Adrenal gland (tissue), 9 donors: ENCODE measurements at regions not wholly inside any gene's neighbourhood (a gene's known extent, or its start where the extent isn't known, plus 50 kb on each side); places are given as distances from the start of the nearest gene placed in this dataset.

Source experiments
- DNase-seq, 7 donors: peaks; one replicate each; pipeline ENCODE4 v3.0.0-alpha.2; 2019 to 2020
- H3K27ac ChIP-seq, 5 donors: fragments of 200-600 bp; sonication (generic) in 4 of 5; 1 replicate in 3 of 5; 2 replicates in 2 of 5; pipeline versions ENCODE4 v1.5.1 to v1.8.0; 2016 to 2020; ENCODE audit warnings: mild to moderate bottlenecking in 1 of 5
- H3K27me3 ChIP-seq: fragments of 200-600 bp; 2 replicates; pipeline ENCODE4 v1.8.0; 2021
- H3K36me3 ChIP-seq, 2 donors: fragments of 200-600 bp; replicated peaks in 1 of 2; 1 replicate in 1 of 2; 2 replicates in 1 of 2; pipeline versions ENCODE4 v1.5.1 to v1.8.0; 2018 to 2022
- H3K4me1 ChIP-seq, 2 donors: fragments of 200-600 bp; replicated peaks in 1 of 2; 1 replicate in 1 of 2; 2 replicates in 1 of 2; pipeline versions ENCODE4 v1.5.1 to v1.8.0; 2018 to 2021
- H3K4me3 ChIP-seq, 4 donors: fragments of 200-600 bp; sonication (generic) in 3 of 4; one replicate each; pipeline ENCODE4 v1.5.1; 2016 to 2018
- H3K9me3 ChIP-seq, 3 donors: fragments of 200-600 bp; sonication (generic) in 1 of 3; replicated peaks in 1 of 3; 1 replicate in 2 of 3; 2 replicates in 1 of 3; pipeline versions ENCODE4 v1.5.1 to v1.8.0; 2016 to 2021
- CTCF ChIP-seq, 6 experiments: fragments of 450-650 bp in 4 of 6; fragments of 200-600 bp in 2 of 6; sonication (generic) in 1 of 6; IDR thresholded peaks; 1 replicate in 5 of 6; 2 replicates in 1 of 6; pipeline versions ENCODE4 v1.5.1 to v1.8.0; 2016 to 2021; ENCODE audit warnings: antibody characterized with exemption in 6 of 6, mild to moderate bottlenecking in 2 of 6, moderate library complexity in 1 of 6
- POLR2A ChIP-seq, 2 donors: fragments of 450-650 bp; IDR thresholded peaks; one replicate each; pipeline ENCODE4 v1.6.1; 2017; ENCODE audit warnings: antibody characterized with exemption in 2 of 2, mild to moderate bottlenecking in 2 of 2, moderate library complexity in 1 of 2
- WGBS, 4 donors: extraction: QIAGEN DNeasy Blood & Tissue Kit in 2 of 4; methylation state at CpG; one replicate each; pipeline versions ENCODE4 v1.1.5 to v1.1.7; 2013 to 2017; 5-methylcytosine and 5-hydroxymethylcytosine counted together
- intact Hi-C, 2 donors: fragments of 100-400 bp; cut with DNase I; formaldehyde crosslinking; loops; one replicate each; pipeline versions ENCODE4 v1.14.1 to v1.15.0; 2022 to 2023
- donor health status: healthy with polysubstance abuse.
- donor health status: Bipolar disorder and iron deficiency.
- donor health status: DM: yes; HTN: yes; CAD: no.
- donor health status: DM: no; HTN: no; CAD: no.
- donor health status: DM: no; HTN: no; CAD: no.

- Histone ChIP-seq H3K36me3 (no peaks in the 10 kb centered on the region), H3K4me3 (peak overlapping the region in 1 of 4 donors; percentile 1), H3K9me3 (no peaks in the 10 kb centered on the region), H3K4me1 (peaks cover 28 to 54% of the 10 kb centered on the region in 2 donors), H3K27me3 (no peaks in the 10 kb centered on the region), H3K27ac (peak overlapping the region in 3 of 5 donors; percentile 54 to 67 (median 56))
- no peak for TF ChIP-seq POLR2A (IDR thresholded peaks at IDR 0.05)
- TF ChIP-seq CTCF (IDR thresholded peaks at IDR 0.05), result no peak
- peak in 6 of 7 donors; percentile 30 to 65 (median 44) for DNase-seq
- intact Hi-C loops, result no loop called here
- WGBS, 4 donors, result 36 to 50% (median 39%) methylated on average over 9 to 11 of the region's 11 CpGs
These were observed 111.9 kb upstream of the ARHGAP5 start for GRCh38 chr14:31965071-31965734.

GRCh38 chr14:31965735-31966598, 111.1 kb upstream of the ARHGAP5 start:
- intact Hi-C loops, result no loop called here
- no peaks in the 10 kb centered on the region for H3K36me3 ChIP-seq
- H3K4me3 ChIP-seq, result peak overlapping the region in 1 of 4 donors; percentile 1
- peak in 1 of 2 donors; percentile 27 for TF ChIP-seq POLR2A (IDR thresholded peaks at IDR 0.05)
- no peak for TF ChIP-seq CTCF (IDR thresholded peaks at IDR 0.05)
- 42 to 55% (median 50%) methylated on average over 9 of the region's 9 CpGs for WGBS, 4 donors
- peak overlapping the region in 4 of 5 donors; percentile 24 to 67 (median 55) for H3K27ac ChIP-seq
- peaks cover 28 to 54% of the 10 kb centered on the region in 2 donors for H3K4me1 ChIP-seq
- no peaks in the 10 kb centered on the region for H3K27me3 ChIP-seq
- peaks cover 0 to 4% (median 0%) of the 10 kb centered on the region in 3 donors for H3K9me3 ChIP-seq
- peak; percentile 77 to 89 (median 86) for DNase-seq

GRCh38 chr14:31966896-31967668, 110.0 kb upstream of the ARHGAP5 start:
- intact Hi-C loops, result no loop called here
- Histone ChIP-seq H3K27ac (peak overlapping the region; percentile 24 to 67 (median 54)), H3K4me3 (no peak overlapping the region), H3K9me3 (peaks cover 0 to 7% (median 0%) of the 10 kb centered on the region in 3 donors), H3K4me1 (peaks cover 28 to 54% of the 10 kb centered on the region in 2 donors), H3K36me3 (no peaks in the 10 kb centered on the region), H3K27me3 (no peaks in the 10 kb centered on the region)
- DNase-seq, result peak in 2 of 7 donors; percentile 49 to 57
- TF ChIP-seq POLR2A (IDR thresholded peaks at IDR 0.05) (no peak), CTCF (IDR thresholded peaks at IDR 0.05) (no peak)
- 64 to 72% (median 71%) methylated on average over 4 to 6 of the region's 6 CpGs for WGBS, 4 donors

GRCh38 chr14:31967669-31967975, 109.5 kb upstream of the ARHGAP5 start:
- Histone ChIP-seq H3K9me3 (peaks cover 0 to 7% (median 0%) of the 10 kb centered on the region in 3 donors), H3K4me3 (no peak overlapping the region), H3K4me1 (peaks cover 28 to 54% of the 10 kb centered on the region in 2 donors), H3K27me3 (no peaks in the 10 kb centered on the region), H3K36me3 (no peaks in the 10 kb centered on the region), H3K27ac (peak overlapping the region in 3 of 5 donors; percentile 46 to 67 (median 56))
- DNase-seq, result no peak
- TF ChIP-seq POLR2A (IDR thresholded peaks at IDR 0.05), result no peak
- TF ChIP-seq CTCF (IDR thresholded peaks at IDR 0.05), result no peak
- intact Hi-C loops, result no loop called here
